H1 (cell line): ENCODE measurements at regions not wholly inside any gene's neighbourhood (a gene's known extent, or its start where the extent isn't known, plus 50 kb on each side); places are given as distances from the start of the nearest gene placed in this dataset.

ENCODE experiments used
- CTCF ChIA-PET: fragments of 300-600 bp; sonication (Branson Sonifier 250); formaldehyde crosslinking; loops from one replicate; lab custom pipeline; 2021; ENCODE audit not compliant: partially characterized antibody; lab: Charles Lee
- POLR2A ChIA-PET: fragments of 300-600 bp; sonication (Branson Sonifier 250); formaldehyde crosslinking; loops from one replicate; lab custom pipeline; 2021; ENCODE audit warnings: inconsistent platforms; ENCODE audit not compliant: partially characterized antibody; lab: Charles Lee
- DNase-seq, 2 experiments: peaks; one replicate each; pipeline versions ENCODE4 v3.0.0 to v3.0.0-alpha.2; 2010 to 2022; ENCODE audit warnings: low spot score in 2 of 2, low read depth in 1 of 2, mixed read lengths in 1 of 2
- FAIRE-seq: peaks from 2 replicates; lab custom pipeline; 2011; peaks lifted over from hg19 to GRCh38; lab: Jason Lieb, UNC
- H2AFZ ChIP-seq: 2 replicates; pipeline ENCODE4 v1.8.1; 2012; ENCODE audit warnings: low read length, inconsistent platforms
- H2AK5ac ChIP-seq: 2 replicates; pipeline ENCODE4 v1.6.1; 2013; ENCODE audit warnings: low read depth, low read length
- H2BK120ac ChIP-seq: replicated peaks from 2 replicates; pipeline ENCODE3; 2013; ENCODE audit warnings: low read depth, low read length, inconsistent platforms
- H2BK12ac ChIP-seq: 2 replicates; pipeline ENCODE4 v1.6.1; 2013; ENCODE audit warnings: low read depth, low read length
- H2BK15ac ChIP-seq: 2 replicates; pipeline ENCODE4 v1.6.1; 2013; ENCODE audit warnings: low read length
- H2BK20ac ChIP-seq: 2 replicates; pipeline ENCODE4 v1.6.1; 2013; ENCODE audit warnings: low read length
- H2BK5ac ChIP-seq: 2 replicates; pipeline ENCODE4 v1.6.1; 2013; ENCODE audit warnings: low read depth, low read length
- H3K14ac ChIP-seq: 2 replicates; pipeline ENCODE4 v1.6.1; 2013; ENCODE audit warnings: inconsistent platforms; ENCODE audit not compliant: insufficient read length
- H3K18ac ChIP-seq: 2 replicates; pipeline ENCODE4 v1.6.1; 2013; ENCODE audit warnings: low read length; ENCODE audit errors: extremely low read depth
- H3K23ac ChIP-seq: 2 replicates; pipeline ENCODE4 v1.6.1; 2013; ENCODE audit warnings: inconsistent platforms; ENCODE audit not compliant: insufficient read length
- H3K23me2 ChIP-seq: 2 replicates; pipeline ENCODE4 v1.6.1; 2013; ENCODE audit warnings: low read depth, low read length
- H3K27ac ChIP-seq: 2 replicates; pipeline ENCODE4 v1.6.1; 2011; ENCODE audit warnings: low read depth, low read length, inconsistent platforms
- H3K27me3 ChIP-seq, 4 experiments: replicated peaks in 1 of 4; 1 replicate in 1 of 4; 2 replicates in 3 of 4; pipeline versions ENCODE4 v1.6.1 to v1.8.1; 2011 to 2013; ENCODE audit warnings: low read length in 3 of 4, mild to moderate bottlenecking in 3 of 4, inconsistent platforms in 2 of 4, mixed read lengths in 2 of 4, moderate library complexity in 1 of 4; ENCODE audit not compliant: control insufficient read depth in 3 of 4, insufficient read depth in 3 of 4; ENCODE audit errors: extremely low read depth in 1 of 4
- H3K36me3 ChIP-seq, 4 experiments: 2 replicates each; pipeline versions ENCODE4 v1.6.1 to v1.8.1; 2011 to 2013; ENCODE audit warnings: mild to moderate bottlenecking in 4 of 4, low read length in 3 of 4, moderate library complexity in 2 of 4, control low read depth in 1 of 4, inconsistent platforms in 1 of 4; ENCODE audit not compliant: insufficient read depth in 4 of 4, control insufficient read depth in 2 of 4
- H3K4ac ChIP-seq: replicated peaks from 2 replicates; pipeline ENCODE3; 2013; ENCODE audit warnings: low read length, low read depth, mixed read lengths, inconsistent platforms; ENCODE audit not compliant: insufficient read length
- H3K4me1 ChIP-seq, 4 experiments: replicated peaks in 1 of 4; 1 replicate in 1 of 4; 2 replicates in 3 of 4; pipeline versions ENCODE4 v1.6.1 to v1.8.1; 2011 to 2013; ENCODE audit warnings: low read length in 3 of 4, inconsistent platforms in 2 of 4, mixed read lengths in 1 of 4; ENCODE audit not compliant: insufficient read depth in 4 of 4, control insufficient read depth in 3 of 4
- H3K4me2 ChIP-seq, 2 experiments: 2 replicates each; pipeline versions ENCODE4 v1.6.1 to v1.8.1; 2011 to 2013; ENCODE audit warnings: low read depth in 2 of 2, low read length in 2 of 2, control low read depth in 1 of 2, inconsistent platforms in 1 of 2, mild to moderate bottlenecking in 1 of 2; ENCODE audit not compliant: insufficient read depth in 1 of 2
- H3K4me3 ChIP-seq, 4 experiments: fragments of 200-600, 300-600 bp in 1 of 4; sonication (generic), shearing (Covaris generic), sonication (Bioruptor Twin) in 1 of 4; 2 replicates each; pipeline versions ENCODE4 v1.5.1 to v1.8.1; 2011 to 2016; ENCODE audit warnings: low read length in 4 of 4, low read depth in 3 of 4, control low read depth in 2 of 4, inconsistent platforms in 2 of 4, mild to moderate bottlenecking in 2 of 4, mixed read lengths in 1 of 4, moderate library complexity in 1 of 4; ENCODE audit not compliant: insufficient read depth in 2 of 4; ENCODE audit errors: extremely low read depth in 1 of 4
- H3K56ac ChIP-seq: replicated peaks from 2 replicates; pipeline ENCODE3; 2013; ENCODE audit warnings: low read depth, mild to moderate bottlenecking, mixed read lengths, low read length, inconsistent platforms; ENCODE audit not compliant: insufficient read length
- H3K79me1 ChIP-seq: 2 replicates; pipeline ENCODE4 v1.6.1; 2013; ENCODE audit warnings: low read depth, low read length, control low read depth
- H3K79me2 ChIP-seq, 2 experiments: 2 replicates each; pipeline versions ENCODE4 v1.6.1 to v1.8.1; 2012 to 2013; ENCODE audit warnings: low read length in 2 of 2, mild to moderate bottlenecking in 2 of 2, inconsistent platforms in 1 of 2; ENCODE audit not compliant: insufficient read depth in 2 of 2, control insufficient read depth in 1 of 2
- H3K9ac ChIP-seq, 4 experiments: replicated peaks in 1 of 4; 1 replicate in 1 of 4; 2 replicates in 3 of 4; pipeline versions ENCODE4 v1.6.1 to v1.8.1; 2011 to 2013; ENCODE audit warnings: low read depth in 3 of 4, low read length in 3 of 4, control low read depth in 2 of 4, mild to moderate bottlenecking in 2 of 4, moderate library complexity in 2 of 4, inconsistent platforms in 1 of 4; ENCODE audit errors: extremely low read depth in 1 of 4
- H3K9me3 ChIP-seq, 2 experiments: 2 replicates each; pipeline versions ENCODE4 v1.6.1 to v1.8.1; 2012 to 2013; ENCODE audit warnings: mild to moderate bottlenecking in 2 of 2, moderate library complexity in 2 of 2, control low read depth in 1 of 2, inconsistent platforms in 1 of 2, low read depth in 1 of 2, low read length in 1 of 2, mixed read lengths in 1 of 2; ENCODE audit not compliant: insufficient read depth in 2 of 2
- H4K20me1 ChIP-seq, 2 experiments: replicated peaks in 1 of 2; 2 replicates each; pipeline versions ENCODE3 to v1.8.1; 2011 to 2013; ENCODE audit warnings: inconsistent platforms in 2 of 2, low read length in 2 of 2, mild to moderate bottlenecking in 1 of 2; ENCODE audit not compliant: insufficient read depth in 2 of 2, control insufficient read depth in 1 of 2
- H4K5ac ChIP-seq: 2 replicates; pipeline ENCODE4 v1.6.1; 2013; ENCODE audit warnings: low read length, low read depth, mixed read lengths, inconsistent platforms; ENCODE audit not compliant: insufficient read length
- H4K8ac ChIP-seq: 2 replicates; pipeline ENCODE4 v1.8.0; 2013; ENCODE audit warnings: mild to moderate bottlenecking, moderate library complexity, low read length, inconsistent platforms; ENCODE audit not compliant: insufficient read depth; ENCODE audit errors: extremely low read depth
- H4K91ac ChIP-seq: replicated peaks from 2 replicates; pipeline ENCODE3; 2013; ENCODE audit warnings: low read length, mixed read lengths, inconsistent platforms; ENCODE audit not compliant: insufficient read length
- BACH1 ChIP-seq: IDR thresholded peaks from 2 replicates; pipeline ENCODE4 v1.6.1; 2012; ENCODE audit warnings: low read length, improper control_type of control experiment
- CBX8 ChIP-seq: fragments of 300-800, 300-1000 bp; sonication (generic); IDR thresholded peaks from 2 replicates; pipeline ENCODE4 v1.7.1; 2016; ENCODE audit warnings: low read depth, low read length, borderline replicate concordance
- CREB1 ChIP-seq: IDR thresholded peaks from 2 replicates; pipeline ENCODE4 v1.6.1; 2012; ENCODE audit warnings: inconsistent platforms
- GTF2F1 ChIP-seq: IDR thresholded peaks from 2 replicates; pipeline ENCODE4 v1.6.1; 2012; ENCODE audit warnings: low read depth, low read length, improper control_type of control experiment, borderline replicate concordance
- SIRT6 ChIP-seq: IDR thresholded peaks from one replicate; pipeline ENCODE4 v1.7.1; 2012; ENCODE audit warnings: low read length, inconsistent platforms
- SIX5 ChIP-seq: IDR thresholded peaks from 2 replicates; pipeline ENCODE4 v1.6.1; 2011; ENCODE audit warnings: mild to moderate bottlenecking, low read depth, low read length
- SUZ12 ChIP-seq: fragments of 200-600 bp; sonication (generic); IDR thresholded peaks from 2 replicates; pipeline ENCODE4 v1.6.1; 2012; ENCODE audit warnings: mild to moderate bottlenecking, inconsistent platforms, low read length, moderate library complexity, mixed read lengths
- TAF7 ChIP-seq: optimal IDR thresholded peaks from 2 replicates; pipeline ENCODE3; 2011; ENCODE audit warnings: low read depth, mild to moderate bottlenecking, inconsistent platforms, low read length, moderate library complexity, borderline replicate concordance
- WGBS, 2 experiments: shearing (Covaris generic) in 1 of 2; methylation state at CpG; one replicate each; pipeline versions ENCODE4 v1.1.6 to v1.1.7; 2013 to 2015; ENCODE audit warnings: low lambda C conversion rate in 2 of 2, mixed read lengths in 2 of 2, inconsistent platforms in 1 of 2, low coverage in 1 of 2, missing lambda C conversion rate in 1 of 2; ENCODE audit not compliant: insufficient replicate concordance in 2 of 2, insufficient coverage in 1 of 2, insufficient read length in 1 of 2; ENCODE audit errors: extremely low coverage in 1 of 2, missing lambda C conversion rate in 1 of 2; 5-methylcytosine and 5-hydroxymethylcytosine counted together

- H3K56ac ChIP-seq, result no peak overlapping the region
- FAIRE-seq (no peak), DNase-seq (no peak)
- no peak overlapping the region for H2BK5ac ChIP-seq
- no peaks in the 10 kb centered on the region for H3K27me3 ChIP-seq
- no peak overlapping the region for H4K8ac ChIP-seq
- CTCF ChIA-PET, result no interaction called here
- H3K23ac ChIP-seq, result no peak overlapping the region
- H3K79me2 ChIP-seq, result no peaks in the 10 kb centered on the region
- H2AK5ac ChIP-seq, result no peak overlapping the region
- H4K20me1 ChIP-seq, result no peaks in the 10 kb centered on the region
- H3K79me1 ChIP-seq, result no peaks in the 10 kb centered on the region
- H4K5ac ChIP-seq, result no peak overlapping the region
- TF ChIP-seq SIRT6 (no peak), SIX5 (no peak), GTF2F1 (no peak), CREB1 (no peak), TAF7 (no peak), BACH1 (no peak), SUZ12 (no peak), CBX8 (no peak)
- no peak overlapping the region for H3K27ac ChIP-seq
- no peak overlapping the region for H2BK120ac ChIP-seq
- no peaks in the 10 kb centered on the region for H3K4me1 ChIP-seq
- no peak overlapping the region for H3K9ac ChIP-seq
- H3K4ac ChIP-seq, result no peak overlapping the region
- no peak overlapping the region for H3K14ac ChIP-seq
- H3K4me3 ChIP-seq, result no peak overlapping the region
- no peaks in the 10 kb centered on the region for H3K36me3 ChIP-seq
- no peaks in the 10 kb centered on the region for H3K23me2 ChIP-seq
- WGBS, 2 experiments, result 94% methylated on average over 4 of the region's 4 CpGs; no CpG with 5 or more reads in 1 of the 2 experiments
- no peak overlapping the region for H2BK12ac ChIP-seq
- POLR2A ChIA-PET, result no interaction called here
- H2BK15ac ChIP-seq, result no peak overlapping the region
- H3K18ac ChIP-seq, result no peak overlapping the region
- no peak overlapping the region for H2BK20ac ChIP-seq
- no peak overlapping the region for H3K4me2 ChIP-seq
- no peaks in the 10 kb centered on the region for H3K9me3 ChIP-seq
- H2AFZ ChIP-seq, result no peak overlapping the region
- H4K91ac ChIP-seq, result no peak overlapping the region
These were observed 96.2 kb upstream of the CTAGE1 start for GRCh38 chr18:22513721-22514481.
